ENCODE measurements at regions not wholly inside any gene's neighbourhood (a gene's known extent, or its start where the extent isn't known, plus 50 kb on each side); places are given as distances from the start of the nearest gene placed in this dataset.

DNA sequence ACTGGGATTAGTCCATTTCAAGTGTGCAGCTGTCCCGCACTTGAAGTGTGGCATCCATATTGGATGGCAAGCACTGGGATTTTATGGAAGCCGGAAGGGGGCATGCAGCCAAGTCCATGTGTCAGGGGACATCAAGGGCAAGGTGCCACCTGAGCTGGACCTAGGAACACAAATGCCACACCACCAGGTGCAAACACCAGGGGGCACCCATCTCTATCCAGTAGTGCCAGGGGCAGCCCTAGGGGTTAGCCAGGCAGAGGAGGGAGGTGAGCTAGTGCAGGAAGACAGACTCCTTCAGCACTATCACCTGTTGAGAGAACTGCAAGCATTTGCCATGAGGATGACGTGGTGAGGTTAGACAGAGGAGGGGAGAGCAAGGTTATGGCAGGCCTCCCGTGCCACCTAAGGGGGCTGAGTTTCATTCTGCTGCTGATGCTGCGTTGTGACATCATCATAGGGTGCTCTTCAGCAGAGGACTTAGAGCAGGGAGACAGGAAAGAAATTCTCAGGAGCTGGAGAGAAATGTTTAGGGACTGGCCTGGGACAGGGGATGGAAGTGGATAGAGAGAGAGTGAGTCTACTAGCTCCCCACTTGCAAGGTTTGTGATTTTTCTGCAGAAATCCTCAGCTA is 192.6 kb upstream of the SLC24A3 start:
- Histone ChIP-seq H3K4me2 (ENCODE audit: low read length) (no peak overlapping the region), H3K9me3 (ENCODE audit: control insufficient read depth in 1 of 2, insufficient read depth in 1 of 2, low read depth in 1 of 2, low read length in 2 of 2) (no peaks in the 10 kb centered on the region), H3K36me3 (ENCODE audit: control insufficient read depth in 1 of 2, insufficient read depth in 2 of 2, low read length in 2 of 2) (no peaks in the 10 kb centered on the region), H3K27me3 (ENCODE audit: insufficient read depth, low read length) (no peaks in the 10 kb centered on the region), H3K4me1 (ENCODE audit: control insufficient read depth in 1 of 2, insufficient read depth in 2 of 2, low read length in 2 of 2) (no peaks in the 10 kb centered on the region), H2AFZ (ENCODE audit: low read depth, low read length, poor library complexity, severe bottlenecking) (no peak overlapping the region), H4K20me1 (ENCODE audit: insufficient read depth) (no peaks in the 10 kb centered on the region), H3K9ac (ENCODE audit: low read length) (no peak overlapping the region), H3K79me2 (ENCODE audit: insufficient read depth, low read length) (no peaks in the 10 kb centered on the region), H3K4me3 (replicated peaks in 1 of 2; ENCODE audit: low read depth in 1 of 2, low read length in 2 of 2) (no peak overlapping the region), H3K9me2 (ENCODE audit: insufficient read depth) (no peaks in the 10 kb centered on the region), H3K27ac (ENCODE audit: low read depth, low read length) (no peak overlapping the region)
- DNase-seq (ENCODE audit: low read depth, low spot score): no peak
- CTCF ChIA-PET: no interaction called here
- RAD21 ChIA-PET (ENCODE audit: low non-redundant PET in 1 of 2, low total read pairs in 2 of 2, uncharacterized antibody in 2 of 2, unreplicated experiment in 2 of 2): no interaction called here
- no peak for ATAC-seq
- no peak for TF ChIP-seq ZFX (IDR thresholded peaks at IDR 0.05)
- TF ChIP-seq CTCF (IDR thresholded peaks at IDR 0.05 in 2 of 3, conservative IDR thresholded peaks at IDR 0.05 in 1 of 3; ENCODE audit: borderline replicate concordance in 1 of 3, insufficient read depth in 1 of 3, low read depth in 2 of 3, low read length in 2 of 3): peak in 2 of 3 experiments; percentile 23 to 25; a peak in 2 of 6 replicates
- TF ChIP-seq POLR2AphosphoS5 (IDR thresholded peaks at IDR 0.05; ENCODE audit: low read depth, low read length): no peak
- POLR2A ChIA-PET: no interaction called here
- intact Hi-C loops (cut with micrococcal nuclease): no loop called here
- no TSS peak for BruUV-seq (replicated peaks)

DNA sequence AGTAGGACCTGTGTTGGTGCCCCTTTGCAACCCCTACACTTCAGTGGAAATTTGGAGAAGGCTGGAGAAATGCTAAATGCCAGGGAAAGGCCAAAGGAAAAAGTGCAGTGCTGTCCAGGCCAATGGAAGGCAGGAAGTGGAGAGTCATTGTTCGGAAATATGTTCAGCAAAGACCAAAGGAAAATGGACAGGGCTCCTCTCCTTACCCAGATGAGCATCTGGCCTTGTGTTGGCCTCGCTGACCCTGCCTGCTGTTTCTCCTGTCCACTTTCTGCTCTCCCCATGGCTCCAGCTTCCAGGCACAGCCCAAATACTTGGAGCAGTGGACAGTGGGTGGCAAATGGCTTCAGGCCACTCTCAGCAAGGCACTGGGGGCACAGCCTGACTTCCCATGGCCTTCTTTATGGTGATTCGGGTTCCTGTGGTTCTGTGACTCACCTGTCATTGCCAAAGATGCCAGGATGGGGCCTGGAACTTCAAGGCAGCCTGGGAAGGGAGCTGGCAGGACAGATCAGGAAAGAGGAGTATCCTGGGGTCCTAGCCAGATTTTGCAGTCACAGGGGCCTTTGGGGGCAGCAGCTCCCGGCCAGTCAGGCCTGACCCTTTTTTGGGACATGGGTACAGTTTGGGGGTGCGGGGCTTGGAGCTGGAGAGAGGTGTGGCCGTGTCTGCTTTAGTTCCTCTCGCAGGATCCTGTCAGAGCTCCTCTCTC is 190.9 kb upstream of the SLC24A3 start:
- no peak overlapping the region for H3K4me3 ChIP-seq (replicated peaks in 1 of 2; ENCODE audit: low read depth in 1 of 2, low read length in 2 of 2)
- DNase-seq (ENCODE audit: low read depth, low spot score): no peak
- TF ChIP-seq ELF1 (IDR thresholded peaks at IDR 0.05; ENCODE audit: borderline replicate concordance, low read depth) (no peak), CEBPB (IDR thresholded peaks at IDR 0.05; ENCODE audit: low read depth) (no peak), POLR2AphosphoS5 (IDR thresholded peaks at IDR 0.05; ENCODE audit: low read depth, low read length) (no peak), EZH2 (IDR thresholded peaks at IDR 0.05) (no peak), TCF7L2 (IDR thresholded peaks at IDR 0.05; ENCODE audit: borderline replicate concordance, extremely low read depth, insufficient read depth, insufficient read length) (no peak), MAX (IDR thresholded peaks at IDR 0.05) (no peak), CBX3 (IDR thresholded peaks at IDR 0.05; ENCODE audit: low read depth) (no peak), SRF (IDR thresholded peaks at IDR 0.05; ENCODE audit: low read depth) (no peak), EZH2phosphoT487 (IDR thresholded peaks at IDR 0.05; ENCODE audit: borderline replicate concordance) (no peak), RAD21 (IDR thresholded peaks at IDR 0.05; ENCODE audit: low read depth) (no peak)
- TF ChIP-seq, protein P1, sequence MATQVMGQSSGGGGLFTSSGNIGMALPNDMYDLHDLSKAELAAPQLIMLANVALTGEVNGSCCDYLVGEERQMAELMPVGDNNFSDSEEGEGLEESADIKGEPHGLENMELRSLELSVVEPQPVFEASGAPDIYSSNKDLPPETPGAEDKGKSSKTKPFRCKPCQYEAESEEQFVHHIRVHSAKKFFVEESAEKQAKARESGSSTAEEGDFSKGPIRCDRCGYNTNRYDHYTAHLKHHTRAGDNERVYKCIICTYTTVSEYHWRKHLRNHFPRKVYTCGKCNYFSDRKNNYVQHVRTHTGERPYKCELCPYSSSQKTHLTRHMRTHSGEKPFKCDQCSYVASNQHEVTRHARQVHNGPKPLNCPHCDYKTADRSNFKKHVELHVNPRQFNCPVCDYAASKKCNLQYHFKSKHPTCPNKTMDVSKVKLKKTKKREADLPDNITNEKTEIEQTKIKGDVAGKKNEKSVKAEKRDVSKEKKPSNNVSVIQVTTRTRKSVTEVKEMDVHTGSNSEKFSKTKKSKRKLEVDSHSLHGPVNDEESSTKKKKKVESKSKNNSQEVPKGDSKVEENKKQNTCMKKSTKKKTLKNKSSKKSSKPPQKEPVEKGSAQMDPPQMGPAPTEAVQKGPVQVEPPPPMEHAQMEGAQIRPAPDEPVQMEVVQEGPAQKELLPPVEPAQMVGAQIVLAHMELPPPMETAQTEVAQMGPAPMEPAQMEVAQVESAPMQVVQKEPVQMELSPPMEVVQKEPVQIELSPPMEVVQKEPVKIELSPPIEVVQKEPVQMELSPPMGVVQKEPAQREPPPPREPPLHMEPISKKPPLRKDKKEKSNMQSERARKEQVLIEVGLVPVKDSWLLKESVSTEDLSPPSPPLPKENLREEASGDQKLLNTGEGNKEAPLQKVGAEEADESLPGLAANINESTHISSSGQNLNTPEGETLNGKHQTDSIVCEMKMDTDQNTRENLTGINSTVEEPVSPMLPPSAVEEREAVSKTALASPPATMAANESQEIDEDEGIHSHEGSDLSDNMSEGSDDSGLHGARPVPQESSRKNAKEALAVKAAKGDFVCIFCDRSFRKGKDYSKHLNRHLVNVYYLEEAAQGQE (IDR thresholded peaks at IDR 0.05; ENCODE audit: low read depth): no peak
- TF ChIP-seq, protein P2, sequence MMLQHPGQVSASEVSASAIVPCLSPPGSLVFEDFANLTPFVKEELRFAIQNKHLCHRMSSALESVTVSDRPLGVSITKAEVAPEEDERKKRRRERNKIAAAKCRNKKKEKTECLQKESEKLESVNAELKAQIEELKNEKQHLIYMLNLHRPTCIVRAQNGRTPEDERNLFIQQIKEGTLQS (IDR thresholded peaks at IDR 0.05): no peak
- no peaks in the 10 kb centered on the region for H4K20me1 ChIP-seq (ENCODE audit: insufficient read depth)
- no peaks in the 10 kb centered on the region for H3K9me3 ChIP-seq (ENCODE audit: control insufficient read depth in 1 of 2, insufficient read depth in 1 of 2, low read depth in 1 of 2, low read length in 2 of 2)
- H3K9ac ChIP-seq (ENCODE audit: low read length): no peak overlapping the region
- H3K27me3 ChIP-seq (ENCODE audit: insufficient read depth, low read length): 0 out of 2 replicates have a peak, but pooled peaks cover 4% of the 10 kb centered on the region
- H3K27ac ChIP-seq (ENCODE audit: low read depth, low read length): no peak overlapping the region
- intact Hi-C loops (cut with micrococcal nuclease): no loop called here
- no peaks in the 10 kb centered on the region for H3K4me1 ChIP-seq (ENCODE audit: control insufficient read depth in 1 of 2, insufficient read depth in 2 of 2, low read length in 2 of 2)
- BruUV-seq (replicated peaks): no TSS peak
- ChIA-PET POLR2A (no interaction called here), RAD21 (ENCODE audit: low non-redundant PET in 1 of 2, low total read pairs in 2 of 2, uncharacterized antibody in 2 of 2, unreplicated experiment in 2 of 2) (no interaction called here), CTCF (no interaction called here)
- ATAC-seq: no peak
- H3K4me2 ChIP-seq (ENCODE audit: low read length): no peak overlapping the region
- no peaks in the 10 kb centered on the region for H3K36me3 ChIP-seq (ENCODE audit: control insufficient read depth in 1 of 2, insufficient read depth in 2 of 2, low read length in 2 of 2)
- no peaks in the 10 kb centered on the region for H3K9me2 ChIP-seq (ENCODE audit: insufficient read depth)
- H3K79me2 ChIP-seq (ENCODE audit: insufficient read depth, low read length): no peaks in the 10 kb centered on the region
- H2AFZ ChIP-seq (ENCODE audit: low read depth, low read length, poor library complexity, severe bottlenecking): no peak overlapping the region
